ENCODE measurements at regions not wholly inside any gene's neighbourhood (a gene's known extent, or its start where the extent isn't known, plus 50 kb on each side); places are given as distances from the start of the nearest gene placed in this dataset.

GRCh38 chr19:31838163-31838815, 489.1 kb upstream of the TSHZ3 start:
- Histone ChIP-seq H3K9ac (ENCODE audit: low read length) (no peak overlapping the region), H3K27me3 (ENCODE audit: control insufficient read depth, insufficient read depth, low read length) (no peaks in the 10 kb centered on the region), H3K36me3 (ENCODE audit: control insufficient read depth, insufficient read depth, low read length) (no peaks in the 10 kb centered on the region), H3K27ac (ENCODE audit: low read depth, low read length) (no peak overlapping the region), H3K4me1 (ENCODE audit: control insufficient read depth, insufficient read depth, low read length) (no peaks in the 10 kb centered on the region), H3K4me3 (ENCODE audit: low read length) (no peak overlapping the region)

- H3K27me3 ChIP-seq (ENCODE audit: control insufficient read depth, insufficient read depth, low read length): no peaks in the 10 kb centered on the region
- H3K9ac ChIP-seq (ENCODE audit: low read length): no peak overlapping the region
These were observed 491.1 kb upstream of the TSHZ3 start for GRCh38 chr19:31840371-31840770.

GRCh38 chr19:31841755-31842154, 492.5 kb upstream of the TSHZ3 start:
- H3K4me3 ChIP-seq (ENCODE audit: low read length): no peak overlapping the region
- no peak overlapping the region for H3K27ac ChIP-seq (ENCODE audit: low read depth, low read length)
- H3K27me3 ChIP-seq (ENCODE audit: control insufficient read depth, insufficient read depth, low read length): no peaks in the 10 kb centered on the region
- H3K4me1 ChIP-seq (ENCODE audit: control insufficient read depth, insufficient read depth, low read length): no peaks in the 10 kb centered on the region
- no peaks in the 10 kb centered on the region for H3K36me3 ChIP-seq (ENCODE audit: control insufficient read depth, insufficient read depth, low read length)
- no peak overlapping the region for H3K9ac ChIP-seq (ENCODE audit: low read length)

More at GRCh38 chr19:31840371-31840770, 491.1 kb upstream of the TSHZ3 start:
- Histone ChIP-seq H3K36me3 (ENCODE audit: control insufficient read depth, insufficient read depth, low read length) (no peaks in the 10 kb centered on the region), H3K4me3 (ENCODE audit: low read length) (no peak overlapping the region), H3K4me1 (ENCODE audit: control insufficient read depth, insufficient read depth, low read length) (no peaks in the 10 kb centered on the region), H3K27ac (ENCODE audit: low read depth, low read length) (no peak overlapping the region)

GRCh38 chr19:31863122-31863521, 482.3 kb upstream of the ZNF507 start:
- Histone ChIP-seq H3K4me1 (ENCODE audit: control insufficient read depth, insufficient read depth, low read length) (no peaks in the 10 kb centered on the region), H3K27ac (ENCODE audit: low read depth, low read length) (no peak overlapping the region), H3K27me3 (ENCODE audit: control insufficient read depth, insufficient read depth, low read length) (no peaks in the 10 kb centered on the region), H3K36me3 (ENCODE audit: control insufficient read depth, insufficient read depth, low read length) (no peaks in the 10 kb centered on the region), H3K4me3 (ENCODE audit: low read length) (no peak overlapping the region), H3K9ac (ENCODE audit: low read length) (no peak overlapping the region)

GRCh38 chr19:31874313-31874712, 471.1 kb upstream of the ZNF507 start:
- Histone ChIP-seq H3K27ac (ENCODE audit: low read depth, low read length) (no peak overlapping the region), H3K27me3 (ENCODE audit: control insufficient read depth, insufficient read depth, low read length) (no peaks in the 10 kb centered on the region), H3K36me3 (ENCODE audit: control insufficient read depth, insufficient read depth, low read length) (no peaks in the 10 kb centered on the region), H3K9ac (ENCODE audit: low read length) (no peak overlapping the region), H3K4me3 (ENCODE audit: low read length) (no peak overlapping the region), H3K4me1 (ENCODE audit: control insufficient read depth, insufficient read depth, low read length) (no peaks in the 10 kb centered on the region)

GRCh38 chr19:31875591-31875990, 469.8 kb upstream of the ZNF507 start:
- Histone ChIP-seq H3K27me3 (ENCODE audit: control insufficient read depth, insufficient read depth, low read length) (no peaks in the 10 kb centered on the region), H3K36me3 (ENCODE audit: control insufficient read depth, insufficient read depth, low read length) (no peaks in the 10 kb centered on the region), H3K9ac (ENCODE audit: low read length) (no peak overlapping the region), H3K27ac (ENCODE audit: low read depth, low read length) (no peak overlapping the region), H3K4me3 (ENCODE audit: low read length) (no peak overlapping the region), H3K4me1 (ENCODE audit: control insufficient read depth, insufficient read depth, low read length) (no peaks in the 10 kb centered on the region)

GRCh38 chr19:31880283-31880682, 465.1 kb upstream of the ZNF507 start:
- Histone ChIP-seq H3K9ac (ENCODE audit: low read length) (no peak overlapping the region), H3K27me3 (ENCODE audit: control insufficient read depth, insufficient read depth, low read length) (no peaks in the 10 kb centered on the region), H3K27ac (ENCODE audit: low read depth, low read length) (no peak overlapping the region), H3K36me3 (ENCODE audit: control insufficient read depth, insufficient read depth, low read length) (no peaks in the 10 kb centered on the region), H3K4me1 (ENCODE audit: control insufficient read depth, insufficient read depth, low read length) (no peaks in the 10 kb centered on the region), H3K4me3 (ENCODE audit: low read length) (no peak overlapping the region)

- H3K4me1 ChIP-seq (ENCODE audit: control insufficient read depth, insufficient read depth, low read length): no peaks in the 10 kb centered on the region
These were observed 463.4 kb upstream of the ZNF507 start for GRCh38 chr19:31881988-31882387.

GRCh38 chr19:31882709-31883108, 462.7 kb upstream of the ZNF507 start:
- no peak overlapping the region for H3K27ac ChIP-seq (ENCODE audit: low read depth, low read length)
- H3K9ac ChIP-seq (ENCODE audit: low read length): no peak overlapping the region
- H3K27me3 ChIP-seq (ENCODE audit: control insufficient read depth, insufficient read depth, low read length): no peaks in the 10 kb centered on the region

More at GRCh38 chr19:31881988-31882387, 463.4 kb upstream of the ZNF507 start:
- no peak overlapping the region for H3K9ac ChIP-seq (ENCODE audit: low read length)
- no peak overlapping the region for H3K4me3 ChIP-seq (ENCODE audit: low read length)
- H3K36me3 ChIP-seq (ENCODE audit: control insufficient read depth, insufficient read depth, low read length): no peaks in the 10 kb centered on the region
- H3K27ac ChIP-seq (ENCODE audit: low read depth, low read length): no peak overlapping the region
- no peaks in the 10 kb centered on the region for H3K27me3 ChIP-seq (ENCODE audit: control insufficient read depth, insufficient read depth, low read length)

GRCh38 chr19:31883296-31883990, 462.0 kb upstream of the ZNF507 start:
- Histone ChIP-seq H3K9ac (ENCODE audit: low read length) (no peak overlapping the region), H3K36me3 (ENCODE audit: control insufficient read depth, insufficient read depth, low read length) (no peaks in the 10 kb centered on the region), H3K4me1 (ENCODE audit: control insufficient read depth, insufficient read depth, low read length) (no peaks in the 10 kb centered on the region), H3K4me3 (ENCODE audit: low read length) (no peak overlapping the region), H3K27me3 (ENCODE audit: control insufficient read depth, insufficient read depth, low read length) (no peaks in the 10 kb centered on the region), H3K27ac (ENCODE audit: low read depth, low read length) (no peak overlapping the region)

More at GRCh38 chr19:31882709-31883108, 462.7 kb upstream of the ZNF507 start:
- H3K4me3 ChIP-seq (ENCODE audit: low read length): no peak overlapping the region
- no peaks in the 10 kb centered on the region for H3K4me1 ChIP-seq (ENCODE audit: control insufficient read depth, insufficient read depth, low read length)
- H3K36me3 ChIP-seq (ENCODE audit: control insufficient read depth, insufficient read depth, low read length): no peaks in the 10 kb centered on the region

- Histone ChIP-seq H3K4me3 (ENCODE audit: low read length) (no peak overlapping the region), H3K36me3 (ENCODE audit: control insufficient read depth, insufficient read depth, low read length) (no peaks in the 10 kb centered on the region), H3K27ac (ENCODE audit: low read depth, low read length) (no peak overlapping the region), H3K9ac (ENCODE audit: low read length) (no peak overlapping the region), H3K4me1 (ENCODE audit: control insufficient read depth, insufficient read depth, low read length) (no peaks in the 10 kb centered on the region), H3K27me3 (ENCODE audit: control insufficient read depth, insufficient read depth, low read length) (no peaks in the 10 kb centered on the region)
These were observed 460.0 kb upstream of the ZNF507 start for GRCh38 chr19:31885280-31885853.

GRCh38 chr19:31890230-31890629, 455.2 kb upstream of the ZNF507 start:
- Histone ChIP-seq H3K27me3 (ENCODE audit: control insufficient read depth, insufficient read depth, low read length) (no peaks in the 10 kb centered on the region), H3K4me1 (ENCODE audit: control insufficient read depth, insufficient read depth, low read length) (no peaks in the 10 kb centered on the region), H3K36me3 (ENCODE audit: control insufficient read depth, insufficient read depth, low read length) (no peaks in the 10 kb centered on the region), H3K9ac (ENCODE audit: low read length) (no peak overlapping the region), H3K4me3 (ENCODE audit: low read length) (no peak overlapping the region), H3K27ac (ENCODE audit: low read depth, low read length) (no peak overlapping the region)

Measured in rectal smooth muscle tissue (tissue), 1 donor.